Heart right ventricle (tissue), 16 donors: ENCODE measurements at regions not wholly inside any gene's neighbourhood (a gene's known extent, or its start where the extent isn't known, plus 50 kb on each side); places are given as distances from the start of the nearest gene placed in this dataset.

Source experiments
- ATAC-seq, 8 donors: fragments of 200-7000 bp; cut with Tn5 transposase; one replicate each; pipeline ENCODE4 v1.9.1; 2020; ENCODE audit warnings: mild to moderate bottlenecking in 8 of 8, moderate library complexity in 8 of 8, moderate number of reproducible peaks in 1 of 8
- DNase-seq, 2 donors: peaks; one replicate each; pipeline ENCODE4 v3.0.0-alpha.2; 2020
- H3K27ac ChIP-seq, 10 donors: fragments of 200-600 bp; sonication (generic) in 2 of 10; one replicate each; pipeline versions ENCODE4 v1.5.0 to v1.8.0; 2020 to 2022; ENCODE audit warnings: mild to moderate bottlenecking in 3 of 10
- H3K27me3 ChIP-seq, 7 donors: fragments of 200-600 bp; one replicate each; pipeline ENCODE4 v1.8.0; 2021 to 2022; ENCODE audit warnings: mild to moderate bottlenecking in 2 of 7
- H3K36me3 ChIP-seq, 9 donors: fragments of 200-600 bp; sonication (generic) in 1 of 9; one replicate each; pipeline versions ENCODE4 v1.5.0 to v1.8.0; 2020 to 2022; ENCODE audit warnings: mild to moderate bottlenecking in 2 of 9
- H3K4me1 ChIP-seq, 9 donors: fragments of 200-600 bp; sonication (generic) in 1 of 9; one replicate each; pipeline versions ENCODE4 v1.5.0 to v1.8.0; 2020 to 2022; ENCODE audit warnings: mild to moderate bottlenecking in 4 of 9
- H3K4me3 ChIP-seq, 10 donors: fragments of 200-600 bp; sonication (generic) in 2 of 10; one replicate each; pipeline versions ENCODE4 v1.5.0 to v1.8.0; 2020 to 2022; ENCODE audit warnings: mild to moderate bottlenecking in 7 of 10, moderate library complexity in 2 of 10
- H3K9me3 ChIP-seq, 11 donors: fragments of 200-600 bp in 10 of 11; sonication (generic) in 2 of 11; one replicate each; pipeline versions ENCODE4 v1.5.0 to v1.8.0; 2013 to 2022; ENCODE audit warnings: mild to moderate bottlenecking in 2 of 11, control low read depth in 1 of 11, moderate library complexity in 1 of 11
- WGBS, 2 donors: extraction: QIAGEN DNeasy Blood & Tissue Kit; methylation state at CpG; one replicate each; pipeline ENCODE4 v1.1.7; 2013; ENCODE audit warnings: inconsistent platforms in 1 of 2; 5-methylcytosine and 5-hydroxymethylcytosine counted together
- intact Hi-C, 10 donors: fragments of 100-400 bp; cut with DNase I; formaldehyde crosslinking; loops; one replicate each; pipeline versions ENCODE4 v1.11.1 to v1.14.2; 2022
- TF ChIP-seq, protein P1 (sequence below), 9 donors: fragments of 200-600 bp; sonication (generic) in 2 of 9; IDR thresholded peaks; one replicate each; pipeline versions ENCODE4 v1.5.0 to v1.8.0; 2021 to 2022; ENCODE audit warnings: antibody characterized with exemption in 9 of 9, mild to moderate bottlenecking in 5 of 9, moderate library complexity in 1 of 9
- donor health status: Arrhythmogenic right ventricular cardiomyopathy.
- donor health status: ischemic (EF 13 %, LVEDD 7.1; RV severe dilation, severe dysfunction).
- donor health status: healthy with polysubstance abuse.
- donor health status: DM: no; HTN: yes; CAD: no.
- donor health status: DM: no; HTN: no; CAD: no.
- donor health status: ischemic (EF 25% LVEDD 6.9; RV normal size, moderate dysfunction).
- donor health status: ischemic (EF 25% LVEDD 5.7; RV mildly dilated, moderate dysfunction).
- donor health status: healthy.
- donor health status: DM: yes; HTN: yes; CAD: no.
- donor health status: Ischemic cardiomyopathy.
- donor health status: ischemic (EF 35%, LVEDD 5.7; RV mildly dilated, moderate dysfunction).
- donor health status: nonischemic (EF 11% LVEDD 7.7; RV severe dilation, severe dysfunction).
- donor health status: DM: yes; HTN: yes; CAD: no.
- donor health status: PGD.
- donor health status: ischemic (EF 29% LVEDD 5.4; RV normal size, mild dysfunction).
- donor health status: nonischemic (EF 23%, LVEDD 6.1; RV moderate dilation, normal function).

DNA sequence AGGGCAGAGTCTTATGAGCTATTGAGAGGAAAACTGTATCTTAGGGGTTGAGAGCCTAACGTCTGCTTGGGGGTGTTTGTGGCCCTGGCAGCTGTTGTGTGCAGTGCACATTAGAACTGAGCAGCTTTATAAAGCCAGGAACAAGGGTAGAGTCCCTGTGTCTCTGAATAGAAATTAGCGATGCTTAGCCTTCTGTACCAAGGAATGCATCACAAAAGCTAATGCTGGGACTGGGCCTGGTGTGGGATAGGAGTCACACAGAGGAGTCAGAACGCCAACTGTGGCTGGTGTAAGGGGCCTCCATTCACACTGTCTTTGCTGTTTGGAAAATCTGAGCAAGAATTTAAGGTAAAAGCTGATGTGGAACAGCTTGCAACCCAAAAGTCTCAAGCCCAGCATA is 283.2 kb downstream of the SOX11 start:
- H3K36me3 ChIP-seq, result no peaks in the 10 kb centered on the region
- no peak overlapping the region for H3K27ac ChIP-seq
- ATAC-seq, result no peak
- no peaks in the 10 kb centered on the region for H3K4me1 ChIP-seq
- H3K27me3 ChIP-seq, result peaks cover 0 to 8% (median 0%) of the 10 kb centered on the region in 7 donors
- DNase-seq, result no peak
- no peaks in the 10 kb centered on the region for H3K9me3 ChIP-seq
- 81 to 85% methylated on average over 3 of the region's 3 CpGs for WGBS, 2 donors
- TF ChIP-seq, protein P1, sequence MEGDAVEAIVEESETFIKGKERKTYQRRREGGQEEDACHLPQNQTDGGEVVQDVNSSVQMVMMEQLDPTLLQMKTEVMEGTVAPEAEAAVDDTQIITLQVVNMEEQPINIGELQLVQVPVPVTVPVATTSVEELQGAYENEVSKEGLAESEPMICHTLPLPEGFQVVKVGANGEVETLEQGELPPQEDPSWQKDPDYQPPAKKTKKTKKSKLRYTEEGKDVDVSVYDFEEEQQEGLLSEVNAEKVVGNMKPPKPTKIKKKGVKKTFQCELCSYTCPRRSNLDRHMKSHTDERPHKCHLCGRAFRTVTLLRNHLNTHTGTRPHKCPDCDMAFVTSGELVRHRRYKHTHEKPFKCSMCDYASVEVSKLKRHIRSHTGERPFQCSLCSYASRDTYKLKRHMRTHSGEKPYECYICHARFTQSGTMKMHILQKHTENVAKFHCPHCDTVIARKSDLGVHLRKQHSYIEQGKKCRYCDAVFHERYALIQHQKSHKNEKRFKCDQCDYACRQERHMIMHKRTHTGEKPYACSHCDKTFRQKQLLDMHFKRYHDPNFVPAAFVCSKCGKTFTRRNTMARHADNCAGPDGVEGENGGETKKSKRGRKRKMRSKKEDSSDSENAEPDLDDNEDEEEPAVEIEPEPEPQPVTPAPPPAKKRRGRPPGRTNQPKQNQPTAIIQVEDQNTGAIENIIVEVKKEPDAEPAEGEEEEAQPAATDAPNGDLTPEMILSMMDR (IDR thresholded peaks at IDR 0.05), result no peak
- intact Hi-C loops, result no loop called here
- no peak overlapping the region for H3K4me3 ChIP-seq

DNA sequence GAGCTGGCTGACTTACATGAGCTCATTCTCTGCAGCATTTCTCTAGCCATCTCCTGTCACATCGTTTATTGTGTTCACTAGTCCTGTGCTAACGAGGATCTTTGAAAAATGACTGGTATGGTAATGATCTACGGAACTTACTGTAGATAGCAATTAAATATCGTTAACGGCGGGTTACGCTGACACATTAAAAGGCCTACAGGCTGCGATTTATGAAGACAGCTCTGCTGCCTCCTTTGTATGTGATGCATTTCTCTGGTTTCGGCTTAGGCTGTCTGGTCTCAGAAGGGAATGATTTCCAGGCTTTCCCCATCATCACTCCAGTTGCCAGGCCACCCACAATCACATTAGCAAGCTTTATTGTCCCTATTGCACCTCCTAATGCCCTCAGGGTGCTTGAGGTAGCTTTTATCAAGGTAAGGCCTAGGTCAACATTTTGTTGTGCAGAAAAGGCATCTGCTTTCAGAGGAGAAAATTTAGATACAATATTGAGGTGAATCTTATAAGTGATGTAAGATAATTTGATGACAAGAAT is 284.4 kb downstream of the SOX11 start:
- H3K27ac ChIP-seq, result no peak overlapping the region
- no peak overlapping the region for H3K4me3 ChIP-seq
- peaks cover 0 to 18% (median 5%) of the 10 kb centered on the region in 7 donors for H3K27me3 ChIP-seq
- DNase-seq (no peak), ATAC-seq (no peak)
- WGBS, 2 donors, result 84 to 90% methylated on average over 9 of the region's 9 CpGs
- H3K9me3 ChIP-seq, result no peaks in the 10 kb centered on the region
- H3K4me1 ChIP-seq, result peaks cover 0 to 4% (median 0%) of the 10 kb centered on the region in 9 donors
- intact Hi-C loops, result no loop called here
- no peaks in the 10 kb centered on the region for H3K36me3 ChIP-seq
- TF ChIP-seq, protein P1 (IDR thresholded peaks at IDR 0.05), result no peak

DNA sequence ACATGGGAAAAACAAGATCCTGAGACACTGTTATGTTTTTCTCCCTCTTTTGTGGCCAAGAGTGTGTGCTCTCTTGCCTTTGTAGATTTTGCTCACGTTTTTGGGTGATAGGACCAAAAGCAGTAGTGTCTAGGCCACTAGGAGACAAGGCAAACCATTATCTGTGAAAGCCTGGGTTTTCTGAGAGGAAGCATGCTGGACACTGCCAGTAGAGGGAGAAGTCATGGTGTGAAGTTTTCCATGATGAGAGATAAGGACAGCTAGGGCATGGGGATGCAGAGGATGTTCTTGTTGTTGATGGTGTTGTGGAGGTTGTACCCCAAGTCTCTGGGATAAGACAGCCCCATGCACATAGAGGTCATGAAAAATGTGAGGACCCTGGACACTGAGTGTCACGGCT is 285.3 kb downstream of the SOX11 start:
- WGBS, 2 donors, result 61 to 67% methylated on average over 2 of the region's 2 CpGs
- ATAC-seq (no peak), DNase-seq (no peak)
- H3K36me3 ChIP-seq, result no peaks in the 10 kb centered on the region
- TF ChIP-seq, protein P1 (IDR thresholded peaks at IDR 0.05), result no peak
- no peaks in the 10 kb centered on the region for H3K9me3 ChIP-seq
- intact Hi-C loops, result no loop called here
- peaks cover 0 to 8% (median 0%) of the 10 kb centered on the region in 9 donors for H3K4me1 ChIP-seq
- H3K27ac ChIP-seq, result no peak overlapping the region
- H3K4me3 ChIP-seq, result no peak overlapping the region
- H3K27me3 ChIP-seq, result peaks cover 0 to 25% (median 14%) of the 10 kb centered on the region in 7 donors

- no peaks in the 10 kb centered on the region for H3K9me3 ChIP-seq
- peaks cover 0 to 31% (median 16%) of the 10 kb centered on the region in 7 donors for H3K27me3 ChIP-seq
- ATAC-seq, result no peak
- 87 to 92% methylated on average over 4 of the region's 4 CpGs for WGBS, 2 donors
- intact Hi-C loops, result no loop called here
- H3K4me3 ChIP-seq, result no peak overlapping the region
- no peak for DNase-seq
- H3K4me1 ChIP-seq, result peaks cover 0 to 8% (median 0%) of the 10 kb centered on the region in 9 donors
- TF ChIP-seq, protein P1 (IDR thresholded peaks at IDR 0.05), result no peak
- H3K27ac ChIP-seq, result no peak overlapping the region
- no peaks in the 10 kb centered on the region for H3K36me3 ChIP-seq
Observed at GRCh38 chr2:5978131-5978751, 286.1 kb downstream of the SOX11 start.
